ENCODE measurements at regions not wholly inside any gene's neighbourhood (a gene's known extent, or its start where the extent isn't known, plus 50 kb on each side); places are given as distances from the start of the nearest gene placed in this dataset.
"Not testable (repeated sequence)": the region's sequence is repeated elsewhere in the genome, so short reads cannot be mapped to it uniquely, and the experiment has no call there.

GRCh38 chr17:37829592-37830123 is 84.8 kb upstream of the HNF1B start:
- DNase-seq (ENCODE audit: low read depth, low spot score), result no peak

GRCh38 chr17:37828651-37829124 is 83.8 kb upstream of the HNF1B start:
- no peak for DNase-seq (ENCODE audit: low read depth, low spot score)

GRCh38 chr17:37827905-37828650 is 83.2 kb upstream of the HNF1B start:
- DNase-seq (ENCODE audit: low read depth, low spot score), result no peak

- no peak for DNase-seq (ENCODE audit: low read depth, low spot score)
Observed at GRCh38 chr17:37826497-37827430, 81.9 kb upstream of the HNF1B start.

- DNase-seq (ENCODE audit: low read depth, low spot score), result no peak
Observed at GRCh38 chr17:37825851-37826250, 81.0 kb upstream of the HNF1B start.

- DNase-seq (ENCODE audit: low read depth, low spot score), result no peak
Observed at GRCh38 chr17:37824534-37825485, 80.0 kb upstream of the HNF1B start.

GRCh38 chr17:37823996-37824395 is 79.1 kb upstream of the HNF1B start:
- DNase-seq (ENCODE audit: low read depth, low spot score), result no peak

- DNase-seq (ENCODE audit: low read depth, low spot score), result no peak
Observed at GRCh38 chr17:37820995-37821713, 76.3 kb upstream of the HNF1B start.

- no peak for DNase-seq (ENCODE audit: low read depth, low spot score)
Observed at GRCh38 chr17:37820313-37820994, 75.6 kb upstream of the HNF1B start.

GRCh38 chr17:37818689-37819088 is 73.8 kb upstream of the HNF1B start:
- DNase-seq (ENCODE audit: low read depth, low spot score), result no peak

- DNase-seq (ENCODE audit: low read depth, low spot score), result no peak
Observed at GRCh38 chr17:37816950-37817349, 72.1 kb upstream of the HNF1B start.

- no peak for DNase-seq (ENCODE audit: low read depth, low spot score)
Observed at GRCh38 chr17:37815536-37815935, 70.7 kb upstream of the HNF1B start.

- DNase-seq (ENCODE audit: low read depth, low spot score), result no peak
Observed at GRCh38 chr17:37813751-37814150, 68.9 kb upstream of the HNF1B start.

- not testable (repeated sequence) for DNase-seq (ENCODE audit: low read depth, low spot score)
Observed at GRCh38 chr17:37808846-37809245, 64.0 kb upstream of the HNF1B start.

- no peak for DNase-seq (ENCODE audit: low read depth, low spot score)
Observed at GRCh38 chr17:37802712-37803416, 58.0 kb upstream of the HNF1B start.

- DNase-seq (ENCODE audit: low read depth, low spot score), result no peak
Observed at GRCh38 chr17:37802061-37802595, 57.3 kb upstream of the HNF1B start.

GRCh38 chr17:37801171-37801570 is 56.3 kb upstream of the HNF1B start:
- DNase-seq (ENCODE audit: low read depth, low spot score), result no peak

- no peak for DNase-seq (ENCODE audit: low read depth, low spot score)
Observed at GRCh38 chr17:37797206-37797605, 52.3 kb upstream of the HNF1B start.

GRCh38 chr17:37796076-37796475 is 51.2 kb upstream of the HNF1B start:
- no peak for DNase-seq (ENCODE audit: low read depth, low spot score)

All from activated naive CD8-positive, alpha-beta T cell treated with anti-CD3 and anti-CD28 coated beads, Interleukin-2, amount 50 U/mL, for 16 hours (primary cell).